GM18502 (cell line): ENCODE measurements at regions not wholly inside any gene's neighbourhood (a gene's known extent, or its start where the extent isn't known, plus 50 kb on each side); places are given as distances from the start of the nearest gene placed in this dataset.

Experiments
- ATAC-seq: cut with Tn5 transposase; IDR thresholded peaks from one replicate; pipeline ENCODE4 v1.9.1; 2021; ENCODE audit warnings: mild to moderate bottlenecking; ENCODE audit not compliant: unreplicated experiment, poor library complexity

DNA sequence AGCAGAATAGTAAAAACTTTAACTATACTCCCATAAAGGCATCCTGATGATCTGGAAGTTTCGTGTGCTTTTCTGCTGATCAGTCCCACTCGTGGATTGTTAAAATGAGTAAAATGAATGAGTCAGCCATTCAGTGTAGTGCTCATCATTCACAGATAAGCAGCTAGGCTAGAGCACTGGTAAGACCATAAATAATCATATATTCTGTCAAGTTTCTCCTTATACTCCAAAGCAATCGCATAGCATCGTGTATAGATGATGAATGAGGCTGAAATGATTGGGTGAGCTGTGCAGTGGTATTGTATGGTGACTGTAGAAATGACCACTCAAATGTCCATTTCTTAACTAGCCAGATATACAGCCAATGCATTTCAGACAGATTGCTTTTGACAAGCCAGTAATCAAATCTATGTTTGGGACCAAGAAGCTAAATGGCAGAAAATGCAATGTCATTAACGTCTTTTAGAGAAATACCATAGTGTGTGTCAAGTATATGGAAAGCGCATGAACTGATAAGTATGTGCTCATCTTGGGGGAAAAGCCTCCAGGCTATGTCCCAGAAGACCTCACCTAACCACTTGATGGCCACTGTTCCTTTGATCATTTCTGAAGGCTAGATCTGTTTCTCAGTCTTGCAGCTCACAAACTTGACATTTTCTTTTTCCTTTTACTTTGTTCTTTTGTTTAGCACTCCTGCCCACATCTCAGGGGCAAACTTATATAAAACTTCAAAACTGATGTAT lies 227.2 kb upstream of the FAM3C start:
- no peak for ATAC-seq

DNA sequence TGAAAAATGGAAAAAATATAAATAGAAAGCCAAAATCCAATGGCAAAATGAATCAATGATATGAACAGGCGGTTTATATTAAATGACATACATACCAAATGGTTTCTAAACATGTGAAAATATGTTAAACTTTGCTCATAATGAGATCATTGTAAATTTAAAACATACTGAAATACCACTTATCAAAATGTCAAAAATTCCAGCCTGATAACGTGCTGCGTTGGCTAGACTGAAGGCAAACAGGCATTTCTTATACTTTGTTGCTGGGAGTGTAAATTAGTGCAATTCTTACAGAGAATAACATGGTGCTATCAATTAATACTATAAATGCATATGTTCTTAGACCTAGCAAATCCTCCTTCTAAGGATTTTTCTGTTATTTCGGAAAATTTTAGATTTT lies 225.8 kb upstream of the FAM3C start:
- ATAC-seq, result no peak

GRCh38 chr7:121620953-121621606 lies 225.0 kb upstream of the FAM3C start:
- ATAC-seq, result no peak

DNA sequence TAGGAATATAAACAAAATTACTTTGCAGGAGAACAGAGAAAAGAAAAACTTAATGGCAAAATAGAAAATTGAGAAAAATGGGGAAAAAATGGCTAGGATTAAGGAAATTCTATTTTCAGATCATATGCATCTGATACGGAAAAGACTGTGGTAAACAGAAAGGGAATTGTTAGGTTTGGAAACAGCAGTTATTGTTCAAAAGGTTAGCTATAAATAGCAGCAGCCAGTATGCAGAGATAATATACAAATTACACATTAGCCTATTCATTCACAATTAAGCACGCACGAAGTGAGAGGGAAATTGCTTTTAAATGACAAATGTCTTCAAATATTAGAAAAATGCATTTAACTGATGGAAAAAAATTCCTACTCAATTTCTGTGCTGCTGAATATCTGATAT lies 224.1 kb upstream of the FAM3C start:
- no peak for ATAC-seq

- no peak for ATAC-seq
These were observed 222.1 kb upstream of the FAM3C start for GRCh38 chr7:121618182-121618581.

- no peak for ATAC-seq
These were observed 214.1 kb upstream of the FAM3C start for GRCh38 chr7:121610243-121610642.

- no peak for ATAC-seq
These were observed 213.1 kb upstream of the FAM3C start for GRCh38 chr7:121609208-121609607.

DNA sequence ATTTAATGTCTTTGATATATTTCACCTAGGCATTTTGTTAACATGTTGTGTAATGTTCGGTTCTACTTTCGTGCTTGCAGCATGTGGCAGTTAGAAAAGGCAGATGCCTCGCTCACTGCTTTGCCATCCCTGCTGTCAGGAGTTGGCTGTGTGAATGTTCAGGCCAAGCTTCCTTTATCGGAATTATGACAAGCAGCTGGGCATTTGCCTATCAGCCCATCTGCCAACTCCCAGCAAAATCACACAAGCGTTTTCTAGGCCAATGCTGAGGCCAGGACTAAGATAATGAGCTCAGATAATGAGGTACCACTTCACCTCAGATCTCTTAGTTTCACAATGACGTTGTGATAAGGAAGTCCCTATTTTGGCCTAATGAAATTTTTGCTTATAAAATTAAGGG lies 212.7 kb upstream of the FAM3C start:
- no peak for ATAC-seq

DNA sequence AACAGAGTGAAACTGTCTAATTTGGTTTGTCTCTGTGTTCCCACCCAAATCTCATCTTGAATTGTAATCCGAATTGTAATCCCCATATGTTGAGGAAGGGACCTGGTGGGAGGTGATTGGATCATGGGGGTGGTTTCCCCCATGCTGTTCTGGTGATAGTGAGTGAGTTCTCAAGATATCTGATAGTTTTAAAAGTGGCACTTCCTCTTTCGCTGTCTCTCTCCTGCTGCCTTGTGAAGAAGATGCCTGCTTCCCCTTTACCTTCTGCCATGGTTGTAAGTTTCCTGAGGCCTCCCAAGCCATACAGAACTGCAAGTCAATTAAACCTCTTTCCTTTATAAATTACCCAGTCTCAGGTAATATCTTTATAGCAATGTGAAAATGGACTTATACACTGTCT lies 212.1 kb upstream of the FAM3C start:
- peak; percentile 67 for ATAC-seq

DNA sequence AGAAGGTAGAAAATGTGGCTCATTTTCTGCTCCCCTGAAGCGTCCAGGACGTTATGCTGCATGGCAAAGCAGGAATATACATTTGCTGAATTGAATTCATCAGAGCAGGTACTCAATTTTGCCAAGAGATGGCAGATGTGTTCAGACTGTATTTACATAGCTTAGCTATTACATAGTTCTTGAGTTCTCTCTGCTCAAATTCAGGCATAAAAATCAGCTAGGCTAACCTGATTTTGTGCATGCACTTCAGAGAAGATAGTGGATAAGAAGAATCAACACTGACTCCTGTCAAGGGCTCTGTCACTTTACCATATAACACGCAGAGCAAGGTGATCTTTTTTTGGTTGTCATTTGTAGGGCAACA lies 209.2 kb upstream of the FAM3C start:
- no peak for ATAC-seq

DNA sequence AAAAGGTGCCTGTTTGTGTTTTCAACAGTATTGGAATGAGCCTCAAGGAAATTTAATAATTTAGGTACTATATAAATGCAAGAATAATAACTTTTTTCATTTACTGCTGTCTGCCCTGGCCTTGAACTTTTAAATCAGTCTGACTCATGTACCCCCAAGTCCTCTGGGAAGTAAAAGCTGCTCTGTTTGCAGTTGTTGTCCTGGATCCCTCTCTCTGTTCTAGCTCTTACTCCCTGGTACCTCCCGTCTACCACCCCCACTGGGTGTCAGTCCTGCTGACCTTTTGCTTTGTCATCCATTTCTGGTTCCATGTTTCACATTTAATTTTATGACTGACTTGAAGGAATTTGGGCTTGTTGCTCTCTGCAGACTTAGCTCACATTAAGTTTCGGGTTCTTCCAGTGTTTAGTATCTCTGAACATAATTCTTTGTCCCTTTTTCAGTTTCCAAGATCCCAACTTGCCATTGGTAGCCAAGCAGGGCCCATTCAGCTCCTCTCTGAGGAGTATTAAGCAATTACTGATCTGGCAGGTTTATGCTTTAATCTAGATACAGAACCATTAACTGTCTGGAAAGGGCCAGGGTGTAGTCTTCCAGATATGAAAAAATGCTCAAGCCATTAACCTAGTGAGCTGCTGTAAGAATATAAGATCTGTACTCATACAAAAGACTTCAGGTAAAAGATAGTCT lies 208.7 kb upstream of the FAM3C start:
- ATAC-seq, result no peak

- no peak for ATAC-seq
These were observed 207.8 kb upstream of the FAM3C start for GRCh38 chr7:121603886-121604285.

DNA sequence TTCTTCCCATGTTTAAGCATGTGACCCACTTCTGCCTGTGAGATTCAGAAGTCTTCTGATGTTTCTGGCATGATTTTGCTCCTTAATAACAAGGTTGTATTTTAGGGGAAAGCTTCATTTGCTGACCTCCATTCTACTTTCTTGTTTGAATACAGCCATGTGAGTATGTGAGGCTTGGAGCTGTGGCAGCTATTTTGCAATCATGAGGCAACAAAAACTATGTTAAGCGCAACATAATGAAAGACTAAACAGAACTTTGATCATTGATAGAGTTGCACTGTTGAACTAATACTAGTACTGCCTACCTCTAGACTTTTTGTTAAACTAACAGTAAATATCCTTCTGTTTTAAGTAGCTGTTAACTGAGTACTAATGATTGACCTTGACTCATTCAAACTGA lies 203.8 kb upstream of the FAM3C start:
- ATAC-seq, result no peak

GRCh38 chr7:121595758-121596696 lies 199.9 kb upstream of the FAM3C start:
- ATAC-seq, result no peak

DNA sequence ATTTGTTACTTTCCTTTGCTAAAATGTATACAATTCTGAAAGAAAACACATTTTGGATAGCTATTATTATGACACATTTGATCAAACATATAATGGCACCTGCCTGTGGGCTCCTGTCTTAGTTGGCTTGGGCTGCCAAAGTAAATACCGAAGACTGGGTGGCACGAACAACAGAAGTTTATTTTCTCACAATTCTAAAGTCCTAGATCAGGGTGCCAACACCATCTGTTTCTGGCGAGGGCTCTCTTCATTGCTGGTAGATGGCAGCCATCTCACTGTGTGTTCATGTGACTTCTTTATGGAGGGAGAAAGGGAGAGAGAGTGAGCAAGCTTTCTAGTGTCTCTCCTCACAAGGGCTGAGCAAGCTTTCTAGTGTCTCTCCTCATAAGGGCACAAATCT lies 195.8 kb upstream of the FAM3C start:
- no peak for ATAC-seq

DNA sequence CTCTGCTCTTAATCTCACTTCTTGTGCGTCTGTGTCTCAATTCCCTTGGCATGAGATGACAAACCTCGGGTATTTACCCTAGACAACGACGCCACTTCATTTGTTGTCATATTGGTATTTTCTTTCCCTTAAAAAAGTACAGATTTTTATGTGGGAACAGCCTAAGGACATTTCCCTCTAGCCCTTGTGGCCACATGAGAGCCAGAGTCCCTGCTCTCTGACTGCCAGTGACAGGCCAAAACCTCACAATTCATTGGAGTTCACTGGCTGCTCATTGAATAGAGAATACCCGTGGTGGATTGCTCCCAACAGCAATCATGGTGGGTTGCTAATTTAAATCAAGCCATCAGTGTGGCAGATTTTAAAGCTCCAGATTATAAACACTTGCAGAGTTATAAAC lies 191.3 kb upstream of the FAM3C start:
- ATAC-seq, result no peak

GRCh38 chr7:121582258-121582657 lies 186.2 kb upstream of the FAM3C start:
- no peak for ATAC-seq

DNA sequence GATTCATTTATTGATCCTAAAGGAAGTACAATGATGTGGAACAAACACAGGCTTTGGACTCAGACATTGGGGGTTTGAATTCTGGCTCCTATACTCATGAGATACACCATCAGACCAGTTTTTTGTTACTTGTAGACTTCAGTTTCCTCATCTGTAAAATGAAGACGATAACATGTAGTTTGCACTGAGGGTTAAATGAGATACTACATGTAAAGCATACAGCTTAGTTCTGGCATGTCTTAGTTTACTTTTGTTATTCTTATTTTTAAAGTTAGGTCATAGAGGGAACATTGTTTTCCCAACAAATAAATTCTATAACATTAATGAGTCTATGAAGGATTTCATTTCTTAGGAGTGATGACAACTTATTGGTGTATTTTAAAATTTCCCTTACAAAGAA lies 183.5 kb upstream of the FAM3C start:
- ATAC-seq, result no peak

- ATAC-seq, result no peak
These were observed 182.6 kb upstream of the FAM3C start for GRCh38 chr7:121578669-121579068.

GRCh38 chr7:121576148-121576917 lies 180.2 kb upstream of the FAM3C start:
- no peak for ATAC-seq
